Testis (tissue), 2 donors: ENCODE measurements at regions not wholly inside any gene's neighbourhood (a gene's known extent, or its start where the extent isn't known, plus 50 kb on each side); places are given as distances from the start of the nearest gene placed in this dataset.

Experiments used
- DNase-seq: peaks from one replicate; pipeline ENCODE4 v3.0.0-alpha.2; 2019
- H3K27ac ChIP-seq, 2 donors: fragments of 200-600 bp; sonication (generic); one replicate each; pipeline ENCODE4 v1.5.1; 2019
- H3K27me3 ChIP-seq: fragments of 200-600 bp; sonication (generic); one replicate; pipeline ENCODE4 v1.5.1; 2019
- H3K36me3 ChIP-seq: fragments of 200-600 bp; sonication (generic); one replicate; pipeline ENCODE4 v1.5.1; 2017; ENCODE audit warnings: low read depth; ENCODE audit errors: missing control alignments
- H3K4me1 ChIP-seq: fragments of 200-600 bp; sonication (generic); one replicate; pipeline ENCODE4 v1.5.1; 2019
- H3K4me3 ChIP-seq, 2 donors: fragments of 200-600 bp; sonication (generic); one replicate each; pipeline ENCODE4 v1.5.1; 2017 to 2019
- H3K9me3 ChIP-seq: fragments of 200-600 bp; sonication (generic); one replicate; pipeline ENCODE4 v1.5.1; 2017
- POLR2A ChIP-seq: fragments of 450-650 bp; IDR thresholded peaks from one replicate; pipeline ENCODE4 v1.6.1; 2017; ENCODE audit warnings: antibody characterized with exemption, mild to moderate bottlenecking, moderate library complexity
- WGBS, 2 donors: methylation state at CpG; one replicate each; pipeline ENCODE4 v1.1.5; 2018; 5-methylcytosine and 5-hydroxymethylcytosine counted together
- intact Hi-C: fragments of 100-400 bp; cut with DNase I; formaldehyde crosslinking; loops from one replicate; pipeline ENCODE4 v1.15.1; 2023; ENCODE audit warnings: low total_unique reads
- TF ChIP-seq, protein P1 (sequence below), 3 experiments: fragments of 450-650 bp in 2 of 3; fragments of 200-600 bp in 1 of 3; sonication (generic) in 1 of 3; IDR thresholded peaks; one replicate each; pipeline ENCODE4 v1.5.1; 2016 to 2019; ENCODE audit warnings: antibody characterized with exemption in 3 of 3, mild to moderate bottlenecking in 2 of 3, moderate library complexity in 1 of 3

DNA sequence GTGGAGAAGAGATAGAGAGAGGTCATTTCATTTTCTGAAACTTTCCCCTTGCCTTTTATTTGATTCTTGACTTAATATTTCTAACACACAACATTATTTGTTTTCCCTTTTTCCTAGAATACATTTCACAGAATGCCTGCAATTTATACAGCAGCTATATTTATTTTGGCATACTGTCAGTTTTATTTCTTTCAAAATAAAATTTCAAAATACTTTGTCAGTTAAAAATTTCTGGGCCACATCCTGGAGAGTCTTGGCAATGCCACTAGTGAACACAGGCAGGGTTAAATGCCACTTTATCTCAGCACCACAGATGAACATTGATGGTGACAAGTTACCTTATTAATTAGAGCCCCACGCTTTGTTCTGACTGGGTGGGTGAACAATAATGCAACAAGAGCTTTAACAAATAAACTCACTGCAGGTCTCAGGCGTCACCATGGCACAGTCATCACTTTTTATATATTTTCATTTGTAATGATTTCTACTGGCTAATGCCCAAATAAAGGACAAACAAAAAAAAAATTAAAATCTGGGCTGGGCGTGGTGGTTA, 494.0 kb downstream of the KIF20B start:
- TF ChIP-seq, protein P1, sequence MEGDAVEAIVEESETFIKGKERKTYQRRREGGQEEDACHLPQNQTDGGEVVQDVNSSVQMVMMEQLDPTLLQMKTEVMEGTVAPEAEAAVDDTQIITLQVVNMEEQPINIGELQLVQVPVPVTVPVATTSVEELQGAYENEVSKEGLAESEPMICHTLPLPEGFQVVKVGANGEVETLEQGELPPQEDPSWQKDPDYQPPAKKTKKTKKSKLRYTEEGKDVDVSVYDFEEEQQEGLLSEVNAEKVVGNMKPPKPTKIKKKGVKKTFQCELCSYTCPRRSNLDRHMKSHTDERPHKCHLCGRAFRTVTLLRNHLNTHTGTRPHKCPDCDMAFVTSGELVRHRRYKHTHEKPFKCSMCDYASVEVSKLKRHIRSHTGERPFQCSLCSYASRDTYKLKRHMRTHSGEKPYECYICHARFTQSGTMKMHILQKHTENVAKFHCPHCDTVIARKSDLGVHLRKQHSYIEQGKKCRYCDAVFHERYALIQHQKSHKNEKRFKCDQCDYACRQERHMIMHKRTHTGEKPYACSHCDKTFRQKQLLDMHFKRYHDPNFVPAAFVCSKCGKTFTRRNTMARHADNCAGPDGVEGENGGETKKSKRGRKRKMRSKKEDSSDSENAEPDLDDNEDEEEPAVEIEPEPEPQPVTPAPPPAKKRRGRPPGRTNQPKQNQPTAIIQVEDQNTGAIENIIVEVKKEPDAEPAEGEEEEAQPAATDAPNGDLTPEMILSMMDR (IDR thresholded peaks at IDR 0.05), result no peak
- TF ChIP-seq POLR2A, result no peak
- Histone ChIP-seq H3K4me1 (no peaks in the 10 kb centered on the region), H3K27ac (no peak overlapping the region), H3K36me3 (no peaks in the 10 kb centered on the region), H3K9me3 (no peaks in the 10 kb centered on the region), H3K4me3 (no peak overlapping the region), H3K27me3 (no peaks in the 10 kb centered on the region)
- 74 to 76% methylated on average over 3 of the region's 3 CpGs for WGBS, 2 donors
- intact Hi-C loops, result no loop called here
- no peak for DNase-seq

DNA sequence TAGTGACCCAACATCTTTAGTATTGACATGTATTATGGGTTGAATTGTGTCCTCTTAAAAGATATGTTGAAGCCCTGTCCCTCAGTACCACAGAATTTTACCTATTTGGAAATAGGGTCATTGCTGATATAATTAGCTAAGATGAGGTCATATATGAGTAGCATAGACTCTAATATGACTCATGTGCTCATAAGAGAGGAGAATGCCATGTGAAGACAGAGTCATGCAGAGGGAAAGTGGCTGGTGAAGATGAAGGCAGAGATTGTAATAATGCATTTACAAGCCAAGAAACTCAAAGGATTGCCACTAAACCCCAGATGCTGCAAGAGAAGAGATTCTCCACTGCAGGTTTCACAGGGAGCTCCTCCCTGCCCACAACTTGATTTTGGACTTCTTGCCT, 496.4 kb downstream of the KIF20B start:
- intact Hi-C loops, result no loop called here
- TF ChIP-seq POLR2A, result no peak
- TF ChIP-seq, protein P1 (IDR thresholded peaks at IDR 0.05), result no peak
- no peaks in the 10 kb centered on the region for H3K27me3 ChIP-seq
- no peaks in the 10 kb centered on the region for H3K4me1 ChIP-seq
- DNase-seq, result no peak
- no peak overlapping the region for H3K27ac ChIP-seq
- H3K4me3 ChIP-seq, result no peak overlapping the region
- no peaks in the 10 kb centered on the region for H3K9me3 ChIP-seq
- no peaks in the 10 kb centered on the region for H3K36me3 ChIP-seq

DNA sequence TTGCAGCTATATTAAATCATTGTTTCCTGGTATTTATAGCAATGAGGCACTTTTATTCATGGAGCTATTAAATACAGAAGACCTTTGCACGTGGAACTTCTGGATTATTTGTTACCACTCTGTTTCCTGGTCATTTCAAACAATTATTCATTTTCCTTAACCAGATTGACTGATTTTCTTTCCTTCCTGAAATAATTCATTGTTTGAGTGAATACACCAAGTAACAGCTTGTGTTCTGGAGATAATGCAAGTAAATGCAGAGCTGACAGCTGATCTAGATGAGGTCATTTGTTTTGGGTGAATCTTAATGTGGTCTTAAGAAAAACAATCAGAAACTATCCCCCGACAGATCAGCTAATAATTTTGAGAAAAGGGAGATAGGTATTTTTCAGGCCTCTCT, 497.7 kb downstream of the KIF20B start:
- Histone ChIP-seq H3K4me3 (no peak overlapping the region), H3K36me3 (no peaks in the 10 kb centered on the region), H3K4me1 (no peaks in the 10 kb centered on the region), H3K27me3 (no peaks in the 10 kb centered on the region), H3K9me3 (no peaks in the 10 kb centered on the region), H3K27ac (no peak overlapping the region)
- DNase-seq, result no peak
- WGBS, 2 donors, result 60 to 64% methylated on average over 2 of the region's 2 CpGs
- TF ChIP-seq POLR2A, result no peak
- TF ChIP-seq, protein P1 (IDR thresholded peaks at IDR 0.05), result no peak
- intact Hi-C loops, result no loop called here

DNA sequence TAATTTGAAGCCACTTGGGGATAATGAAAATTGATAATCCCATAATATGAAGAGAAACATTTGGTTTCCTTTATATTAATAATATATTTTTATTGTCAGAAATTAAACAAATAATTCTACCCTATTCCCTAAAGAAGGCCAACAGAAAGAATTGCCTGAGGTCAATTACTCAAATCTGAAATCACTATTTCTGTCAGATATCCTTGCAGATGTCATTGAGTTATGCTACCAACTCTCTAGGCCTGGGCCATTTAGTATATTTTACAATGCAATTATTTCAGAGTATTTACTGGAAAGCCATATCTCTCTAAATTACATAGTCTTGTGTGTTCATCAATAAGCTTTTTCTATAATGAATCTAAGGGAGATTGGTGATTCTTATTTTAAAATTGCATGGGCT, 498.1 kb downstream of the KIF20B start:
- intact Hi-C loops, result no loop called here
- DNase-seq, result no peak
- TF ChIP-seq, protein P1 (IDR thresholded peaks at IDR 0.05), result no peak
- TF ChIP-seq POLR2A, result no peak

DNA sequence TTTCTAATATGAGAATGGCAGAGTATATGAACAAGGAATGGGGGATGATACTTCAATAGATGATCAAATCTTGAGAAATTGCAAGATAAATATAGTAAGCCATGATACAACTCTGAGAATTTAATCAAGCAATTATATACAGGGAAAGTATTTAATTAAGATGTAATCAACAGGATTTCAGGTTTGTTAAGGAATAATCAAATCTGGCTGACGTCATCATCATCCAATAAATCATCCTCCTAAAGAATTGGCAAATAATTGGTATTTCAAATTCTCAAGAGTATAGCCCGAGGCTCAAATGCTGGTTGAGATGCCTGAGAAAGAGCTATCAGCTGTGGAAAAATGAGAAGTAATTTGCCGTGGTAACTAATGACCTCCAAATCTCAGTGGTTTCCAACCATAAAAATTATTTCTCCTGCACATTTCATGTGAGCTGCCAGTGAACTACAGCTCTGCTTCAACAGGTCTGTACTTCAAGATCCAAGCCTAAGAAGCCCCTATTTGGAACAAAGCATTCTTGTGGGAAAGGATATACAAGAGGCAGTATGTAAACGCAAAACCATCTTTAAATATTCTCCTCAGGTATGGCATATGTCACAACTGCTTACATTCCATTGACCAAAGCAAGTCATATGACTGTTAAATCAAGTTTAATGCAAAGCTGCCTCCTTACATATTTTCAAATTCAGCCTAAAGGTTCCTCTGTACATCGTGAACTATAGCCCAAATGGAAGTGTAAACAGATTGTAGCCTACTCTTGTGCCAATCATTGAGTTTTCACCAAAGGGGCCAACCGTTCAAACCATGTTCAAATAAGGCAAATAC, 503.0 kb downstream of the KIF20B start:
- H3K4me1 ChIP-seq, result no peaks in the 10 kb centered on the region
- no peak overlapping the region for H3K4me3 ChIP-seq
- no peaks in the 10 kb centered on the region for H3K9me3 ChIP-seq
- intact Hi-C loops, result no loop called here
- H3K36me3 ChIP-seq, result no peaks in the 10 kb centered on the region
- 75 to 79% methylated on average over 6 of the region's 6 CpGs for WGBS, 2 donors
- no peaks in the 10 kb centered on the region for H3K27me3 ChIP-seq
- TF ChIP-seq, protein P1 (IDR thresholded peaks at IDR 0.05), result no peak
- no peak for TF ChIP-seq POLR2A
- no peak overlapping the region for H3K27ac ChIP-seq
- DNase-seq, result no peak

More for the DNA sequence above, 498.1 kb downstream of the KIF20B start:
- Histone ChIP-seq H3K4me1 (no peaks in the 10 kb centered on the region), H3K4me3 (no peak overlapping the region), H3K27ac (no peak overlapping the region), H3K36me3 (no peaks in the 10 kb centered on the region), H3K9me3 (no peaks in the 10 kb centered on the region), H3K27me3 (no peaks in the 10 kb centered on the region)
